ENCODE measurements at regions not wholly inside any gene's neighbourhood (a gene's known extent, or its start where the extent isn't known, plus 50 kb on each side); places are given as distances from the start of the nearest gene placed in this dataset.
"Not testable (repeated sequence)": the region's sequence is repeated elsewhere in the genome, so short reads cannot be mapped to it uniquely, and the experiment has no call there.

DNA sequence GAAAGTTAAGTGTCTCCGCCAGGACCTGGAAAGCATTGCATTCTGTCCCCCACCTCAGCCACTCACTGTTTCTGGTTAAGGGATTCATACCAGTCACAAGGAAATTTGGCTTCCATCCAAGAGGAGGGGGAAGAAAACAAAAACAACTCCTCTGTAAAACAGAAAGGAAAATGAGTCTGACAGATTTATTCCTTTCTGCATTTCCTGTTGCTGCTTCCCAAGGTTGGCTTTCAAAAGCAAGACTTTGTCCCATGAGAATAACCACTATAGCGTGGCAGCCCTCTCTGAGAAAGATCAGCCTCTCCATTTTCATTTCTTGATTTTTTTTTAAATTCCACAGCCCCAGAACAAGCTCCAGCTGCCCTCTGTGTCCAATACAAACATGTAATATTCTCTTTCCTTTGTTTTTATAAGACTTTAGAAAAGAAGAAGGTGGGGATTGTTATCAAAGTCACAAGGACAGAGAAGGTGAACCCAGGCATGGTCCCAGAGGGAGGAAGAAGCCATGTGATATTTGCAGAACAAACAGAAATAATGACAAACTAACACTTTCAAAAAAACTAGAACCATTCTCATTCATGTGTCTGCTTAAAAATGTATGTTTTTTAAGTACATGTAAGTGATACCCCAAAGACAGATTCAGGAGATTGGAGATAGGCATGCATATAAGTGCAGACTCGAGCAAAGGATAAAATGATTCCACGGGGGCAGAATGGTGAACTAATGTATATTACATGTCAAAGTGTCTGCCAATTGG lies 90.7 kb upstream of the DCLK2 start:
- DNase-seq = peak; percentile 62

DNA sequence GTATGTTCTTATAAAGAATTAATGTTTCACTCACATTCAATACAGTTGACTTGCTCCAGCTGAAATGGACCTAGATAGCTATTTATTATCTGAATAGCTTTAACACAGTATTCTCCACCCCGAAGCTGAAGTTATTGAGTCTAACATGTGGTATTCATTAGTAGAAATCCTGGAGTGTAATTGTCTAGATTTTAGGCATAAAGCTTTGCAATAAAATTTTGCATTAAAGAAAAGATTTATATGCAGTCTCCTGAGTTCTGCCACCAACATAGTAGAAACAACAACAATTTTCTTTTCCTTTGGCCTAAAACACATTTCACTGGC lies 90.2 kb upstream of the DCLK2 start:
- DNase-seq = peak; percentile 42

DNA sequence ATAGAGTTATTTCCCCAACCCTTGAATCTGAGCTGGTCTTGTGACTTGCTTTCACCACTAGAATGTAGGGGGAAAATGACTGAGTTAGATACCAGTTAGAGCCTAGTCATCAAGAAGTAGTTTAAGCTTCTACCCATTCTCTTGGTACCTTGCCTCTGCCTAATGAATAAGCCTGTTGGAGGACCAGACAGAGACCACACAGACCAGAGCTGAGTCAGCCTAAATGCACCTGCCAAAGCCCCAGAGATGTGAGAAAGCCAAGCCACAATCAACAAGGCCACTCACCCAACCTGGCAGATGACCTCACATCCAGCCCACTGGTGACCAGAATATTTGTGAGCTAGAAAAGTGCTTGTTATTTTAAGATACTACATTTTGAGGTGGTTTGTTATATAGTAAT lies 85.2 kb upstream of the DCLK2 start:
- no peak for DNase-seq

DNA sequence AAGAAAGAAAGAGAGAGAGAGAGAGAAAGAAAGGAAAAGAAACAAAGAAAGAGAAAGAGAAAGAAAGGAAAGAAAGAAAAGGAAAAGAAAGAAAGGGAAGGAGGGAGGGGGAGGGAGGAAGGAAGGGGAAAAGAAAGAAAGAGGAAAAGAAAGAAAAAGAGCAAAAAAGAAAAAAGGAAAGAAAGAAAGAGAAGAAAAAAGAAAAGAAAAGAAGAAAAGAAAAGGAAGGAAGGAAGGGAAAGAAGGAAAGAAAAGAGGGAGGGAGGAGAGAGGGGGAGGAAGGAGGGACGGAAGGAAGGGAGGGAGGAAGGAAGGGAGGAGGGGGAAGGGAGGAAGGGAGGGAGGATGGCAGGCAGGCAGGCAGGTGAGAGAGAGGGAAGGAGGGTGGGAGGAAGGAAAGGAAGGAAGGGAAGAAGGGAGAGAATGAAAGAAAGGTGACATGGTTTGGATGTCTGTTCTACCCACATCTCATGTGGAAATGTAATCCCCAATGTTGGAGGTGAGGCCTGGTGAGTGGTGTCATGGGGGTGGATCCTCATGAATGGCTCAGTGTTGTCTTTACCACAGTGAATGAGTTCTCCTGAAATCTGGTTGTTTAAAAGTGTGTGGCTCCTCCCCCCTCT lies 83.0 kb upstream of the DCLK2 start:
- no peak for DNase-seq

DNA sequence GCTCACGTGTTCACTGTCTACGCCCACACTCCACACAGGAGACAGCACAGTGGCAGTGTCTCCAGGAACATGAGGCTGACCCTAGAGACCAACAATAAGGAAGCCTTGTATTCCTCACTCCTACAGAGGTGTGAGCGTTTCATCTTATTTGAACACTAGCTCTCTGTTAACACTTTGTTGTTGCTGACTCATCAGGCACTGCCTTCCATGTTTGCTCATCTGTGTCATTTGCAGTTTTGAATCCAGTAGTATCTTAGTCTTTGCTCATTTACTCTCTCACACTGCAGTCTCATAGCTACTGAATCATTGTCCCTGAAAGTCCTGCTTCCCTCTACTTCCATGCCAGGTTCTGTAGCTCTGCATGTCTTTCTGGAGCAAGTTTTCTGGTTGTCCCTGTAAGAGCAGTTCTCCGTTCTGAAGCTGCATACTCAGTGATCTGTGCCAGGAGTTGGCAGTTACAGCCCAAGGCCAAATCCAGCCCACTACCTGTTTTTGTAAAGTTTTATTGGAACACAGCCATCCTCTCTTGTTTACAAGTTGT lies 80.3 kb upstream of the DCLK2 start:
- DNase-seq = peak; percentile 25

DNA sequence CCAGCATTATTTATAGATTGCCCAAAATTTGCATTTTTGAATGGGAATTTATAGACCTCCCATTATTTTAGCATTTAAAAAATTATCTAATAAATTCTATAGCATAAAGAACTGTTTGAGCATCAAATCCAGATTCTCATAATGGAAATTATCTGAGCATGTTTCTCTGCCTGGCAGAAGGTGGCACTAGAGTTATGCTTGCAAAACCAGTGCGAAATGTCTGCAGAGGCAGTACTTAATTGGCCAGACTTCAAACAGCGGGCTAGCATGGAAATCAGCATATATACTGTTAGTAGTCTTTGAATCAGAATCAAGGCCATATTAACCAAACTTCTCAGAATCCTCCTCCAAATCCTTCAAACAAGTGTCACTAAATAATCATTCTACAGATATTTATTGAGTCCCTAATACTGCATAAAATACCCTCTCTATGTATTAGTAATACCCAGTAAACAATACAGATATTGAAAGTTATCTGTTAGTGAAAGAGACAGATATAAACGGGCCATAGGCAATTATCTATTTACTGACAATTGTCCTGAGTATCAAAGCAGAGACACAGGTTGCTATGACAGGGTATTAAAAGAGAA lies 78.7 kb upstream of the DCLK2 start:
- DNase-seq = peak; percentile 86

DNA sequence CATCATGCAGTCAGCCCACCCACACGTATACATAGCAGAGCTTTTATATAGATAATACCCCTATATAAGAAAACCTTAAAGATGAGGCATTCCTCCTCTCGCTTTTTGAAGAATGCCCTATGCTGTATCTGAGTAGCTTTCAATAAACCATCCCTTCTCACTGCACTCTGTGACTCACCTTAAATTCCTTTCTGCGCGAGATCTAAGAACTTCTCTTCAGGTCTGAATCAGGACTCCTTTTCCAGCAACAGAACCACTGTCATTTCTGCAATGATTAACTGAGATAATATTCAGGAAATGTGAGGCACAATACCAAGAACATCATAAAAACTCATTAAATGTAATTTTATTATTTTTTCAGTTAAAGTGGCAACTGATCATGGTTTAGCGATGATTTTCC lies 76.4 kb upstream of the DCLK2 start:
- DNase-seq = peak; percentile 36

DNA sequence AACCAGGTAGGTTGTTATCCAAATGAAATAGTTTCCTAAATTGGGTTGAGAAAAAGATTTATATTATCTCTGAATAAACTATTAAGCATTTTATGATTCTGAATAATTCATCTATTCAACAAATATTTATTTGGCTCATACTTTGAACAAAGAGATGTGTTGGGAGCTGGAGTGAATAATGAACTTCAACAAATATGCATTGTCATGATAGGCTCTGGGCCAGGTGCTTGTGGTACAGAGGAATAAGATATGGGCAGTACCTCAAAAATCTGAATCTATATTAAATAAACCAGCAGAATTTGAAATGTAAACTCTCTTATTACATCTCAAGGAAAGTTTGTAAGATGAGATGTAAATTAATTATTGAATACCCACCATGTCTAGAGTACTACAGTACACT lies 75.7 kb upstream of the DCLK2 start:
- peak; percentile 36 for DNase-seq

DNA sequence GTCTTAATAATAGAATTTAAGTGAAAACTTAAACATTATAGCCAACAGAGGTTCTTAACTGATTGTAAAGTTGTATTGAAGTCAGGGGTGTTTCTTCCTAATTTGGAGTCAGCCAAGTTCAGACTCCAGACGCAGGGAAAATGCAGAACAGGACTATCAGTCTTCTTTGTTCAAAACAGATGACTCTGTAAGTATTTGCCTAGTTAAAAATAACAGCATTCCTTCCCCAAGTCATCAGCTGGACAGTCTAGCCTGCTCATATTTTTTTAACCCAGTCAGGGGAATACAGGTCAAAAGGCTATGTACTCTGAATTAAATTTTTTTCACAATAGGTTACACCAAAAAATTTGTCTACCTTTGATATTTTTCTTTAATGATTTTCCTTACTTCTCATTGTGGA lies 73.8 kb upstream of the DCLK2 start:
- peak; percentile 77 for DNase-seq

DNA sequence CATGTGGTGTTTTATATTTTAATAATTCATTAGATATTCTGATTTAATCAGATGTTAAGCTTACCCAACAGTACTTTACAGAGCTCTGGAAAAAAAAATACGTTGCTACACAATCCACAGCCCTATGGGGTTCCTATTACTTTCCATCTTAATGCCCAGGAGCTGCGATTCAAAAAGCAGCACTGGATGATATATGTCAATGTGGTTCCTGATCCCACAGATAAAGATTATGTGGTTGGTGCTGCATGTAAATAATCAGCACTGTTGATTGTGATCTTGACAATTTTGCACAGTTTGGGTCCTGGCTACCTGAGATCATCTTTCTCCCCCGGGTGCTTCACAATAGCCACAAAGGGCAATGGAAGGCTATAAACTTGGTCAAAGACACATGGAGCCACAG lies 72.7 kb upstream of the DCLK2 start:
- no peak for DNase-seq

DNA sequence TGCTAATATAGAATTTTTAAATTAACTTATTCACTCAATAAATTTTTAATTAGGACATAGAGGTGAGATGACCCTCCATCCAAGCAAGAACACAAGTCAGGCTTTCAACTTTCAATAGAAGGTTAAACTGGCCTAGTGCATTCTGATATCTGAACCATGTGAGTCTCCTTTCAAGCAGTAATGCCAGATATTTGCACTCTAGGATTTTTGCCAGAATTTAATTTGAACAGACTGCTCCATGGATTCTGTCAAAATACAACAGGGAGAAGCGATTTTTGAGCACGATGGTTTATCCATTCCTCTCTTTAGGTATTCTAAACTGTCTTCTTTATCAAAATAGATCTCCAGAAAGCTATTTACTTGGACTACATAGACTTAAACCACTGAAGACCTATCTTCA lies 72.0 kb upstream of the DCLK2 start:
- peak; percentile 75 for DNase-seq

DNA sequence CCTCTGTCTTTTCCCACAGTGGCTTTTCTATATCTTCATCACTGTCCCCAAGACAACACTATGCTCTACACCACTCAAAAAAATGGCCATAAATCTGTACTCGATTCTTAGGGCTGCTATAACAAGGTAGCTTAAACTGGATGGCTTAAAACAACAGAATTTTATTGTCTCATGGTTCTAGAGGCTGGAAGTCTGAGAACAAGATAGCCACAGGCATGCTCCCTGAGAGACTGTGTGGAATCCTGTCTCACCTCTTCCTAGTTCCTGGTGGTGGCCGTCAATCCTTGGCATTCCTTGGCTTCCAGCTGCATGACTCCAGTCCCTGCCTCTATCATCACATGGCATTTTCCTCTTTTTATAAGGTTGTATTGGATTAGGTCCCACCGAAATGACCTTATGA lies 70.7 kb upstream of the DCLK2 start:
- DNase-seq = peak; percentile 94

DNA sequence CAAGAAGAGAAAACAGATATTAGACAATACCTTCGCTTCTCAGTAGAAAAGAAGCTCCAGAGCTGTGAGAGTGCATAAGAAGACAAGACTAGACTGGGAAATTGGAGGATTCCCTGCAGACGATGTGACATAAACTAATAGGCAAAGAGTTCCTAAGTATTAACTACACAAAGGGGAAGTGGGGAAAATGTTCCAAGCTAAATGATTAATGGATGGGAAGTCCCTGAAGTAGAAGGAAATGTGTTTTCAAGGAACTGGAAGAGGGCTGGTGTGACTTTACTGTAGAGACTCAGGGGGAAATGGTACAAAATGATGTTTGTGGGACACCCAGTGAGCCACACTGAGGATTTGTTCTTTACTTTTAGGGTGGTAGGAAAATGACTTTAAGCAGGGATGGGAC lies 69.7 kb upstream of the DCLK2 start:
- DNase-seq = no peak

DNA sequence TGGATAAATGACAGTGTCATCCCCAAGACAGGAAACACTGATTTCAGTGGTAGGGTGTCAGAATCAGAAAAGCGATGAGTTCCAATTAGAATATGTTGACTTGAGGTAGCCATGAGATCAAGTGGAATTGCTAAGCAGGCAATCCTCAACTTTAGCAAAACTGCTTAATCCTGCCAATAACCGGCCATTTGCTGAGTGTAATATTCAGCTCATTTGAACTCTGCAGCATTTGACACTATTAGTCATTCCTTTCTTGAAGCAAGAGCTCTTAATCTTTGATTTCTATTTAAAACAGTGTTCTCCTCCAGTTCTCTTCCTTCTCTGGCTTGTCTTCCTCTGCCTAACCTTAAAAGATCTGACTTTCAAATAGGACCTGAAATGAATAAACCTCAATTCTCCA lies 68.7 kb upstream of the DCLK2 start:
- no peak for DNase-seq

DNA sequence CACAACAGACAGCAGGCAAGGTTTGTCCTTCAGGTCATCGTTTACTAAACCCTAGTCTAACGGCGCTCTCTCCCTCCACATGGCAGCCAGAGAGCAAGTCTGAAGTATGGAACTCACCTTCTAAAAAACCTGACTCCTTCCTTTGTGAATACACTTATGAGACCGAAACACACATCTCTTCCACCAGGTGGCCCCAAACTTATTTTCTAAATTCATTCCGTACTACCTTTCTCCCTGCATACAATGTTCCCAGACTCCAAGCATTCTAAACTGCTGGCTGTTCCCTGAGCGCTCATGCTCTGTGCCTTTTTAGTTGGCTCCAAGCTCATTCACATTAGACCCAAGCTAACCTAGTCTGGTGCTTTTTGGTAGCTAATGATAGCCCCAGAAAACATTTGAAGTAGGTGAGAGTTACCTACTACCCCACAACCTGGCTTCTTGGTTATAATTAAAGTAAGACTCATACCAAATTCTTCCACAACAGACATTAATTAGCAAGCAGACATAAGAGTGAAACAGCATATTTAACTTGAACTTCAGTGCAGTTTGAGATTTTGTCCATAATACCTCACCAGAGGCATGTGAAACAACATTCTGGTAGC lies 67.6 kb upstream of the DCLK2 start:
- peak; percentile 74 for DNase-seq

DNA sequence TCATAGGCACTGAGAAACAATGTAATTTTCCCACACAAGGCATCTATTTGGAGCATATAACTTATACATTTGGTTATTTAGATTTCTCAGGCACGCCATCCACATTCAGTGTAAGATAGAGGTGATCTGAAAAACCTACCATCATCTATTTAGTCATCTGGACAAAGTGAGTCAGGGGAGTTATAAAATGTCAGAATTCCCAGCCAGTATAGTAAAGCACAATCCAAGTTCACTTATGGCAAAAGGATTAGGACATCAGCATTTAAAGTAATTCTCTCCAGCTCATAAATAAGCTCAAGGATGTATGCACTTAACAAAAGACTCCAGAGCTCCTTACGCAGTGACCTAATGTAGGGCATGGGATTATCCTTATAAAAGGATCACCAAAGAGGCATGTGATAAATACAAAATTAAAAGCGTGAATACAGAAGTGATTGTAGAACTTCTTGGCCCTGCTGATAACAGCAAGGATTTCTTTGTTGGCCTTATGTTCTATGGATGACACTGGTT lies 65.3 kb upstream of the DCLK2 start:
- DNase-seq = no peak

DNA sequence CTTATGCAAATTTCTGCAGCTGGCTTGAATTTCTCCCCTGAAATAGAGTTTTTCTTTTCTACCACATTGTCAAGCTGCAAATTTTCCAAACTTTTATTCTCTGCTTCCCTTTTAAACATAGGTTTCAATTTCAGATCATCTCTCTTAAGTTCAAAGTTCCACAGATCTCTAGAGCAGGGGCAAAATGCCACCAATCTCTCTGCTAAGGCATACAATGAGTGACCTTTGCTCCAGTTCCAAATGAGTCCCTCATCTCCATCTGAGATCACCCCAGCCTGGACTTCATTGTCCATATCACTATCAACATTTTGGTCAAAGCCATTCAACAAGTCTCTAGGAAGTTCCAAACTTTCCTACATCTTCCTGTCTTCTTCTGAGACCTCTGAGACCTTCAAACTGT lies 62.3 kb upstream of the DCLK2 start:
- DNase-seq = not testable (repeated sequence)

DNA sequence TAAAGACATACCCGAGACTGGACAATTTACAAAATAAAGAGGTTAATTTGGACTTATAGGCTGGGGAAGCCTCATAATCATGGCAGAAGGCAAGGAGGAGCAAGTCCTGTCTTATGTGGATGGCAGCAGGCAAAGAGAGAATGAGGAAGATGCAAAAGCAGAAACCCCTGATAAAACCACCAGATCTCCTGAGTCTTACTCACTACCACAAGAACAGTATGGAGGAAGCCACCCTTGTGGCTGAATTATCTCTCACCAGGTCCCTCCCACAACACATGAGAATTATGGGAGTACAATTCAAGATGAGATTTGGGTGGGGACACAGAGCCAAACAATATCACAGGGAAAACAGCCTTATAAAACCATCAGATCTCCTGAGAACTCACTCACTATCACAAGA lies 61.6 kb upstream of the DCLK2 start:
- DNase-seq = not testable (repeated sequence)

DNA sequence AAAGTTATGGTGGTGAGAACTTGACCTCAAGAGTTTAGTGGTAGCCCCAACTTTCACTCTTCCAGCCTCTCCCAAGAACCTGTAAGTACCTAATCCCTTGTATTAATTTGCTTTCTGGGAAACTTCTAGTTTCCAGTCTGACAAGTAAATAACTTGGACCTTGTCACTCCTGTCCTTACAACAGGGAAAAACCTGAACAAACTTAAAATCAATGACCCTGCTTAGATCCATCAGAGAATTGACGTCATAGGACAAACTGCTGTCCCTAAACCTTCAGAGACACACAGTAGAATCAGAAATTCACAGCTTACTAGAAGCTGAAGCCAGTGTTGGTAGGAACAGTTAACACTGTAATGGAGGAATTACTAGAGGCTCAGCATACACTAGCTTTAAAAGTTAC lies 60.0 kb upstream of the DCLK2 start:
- DNase-seq = no peak

DNA sequence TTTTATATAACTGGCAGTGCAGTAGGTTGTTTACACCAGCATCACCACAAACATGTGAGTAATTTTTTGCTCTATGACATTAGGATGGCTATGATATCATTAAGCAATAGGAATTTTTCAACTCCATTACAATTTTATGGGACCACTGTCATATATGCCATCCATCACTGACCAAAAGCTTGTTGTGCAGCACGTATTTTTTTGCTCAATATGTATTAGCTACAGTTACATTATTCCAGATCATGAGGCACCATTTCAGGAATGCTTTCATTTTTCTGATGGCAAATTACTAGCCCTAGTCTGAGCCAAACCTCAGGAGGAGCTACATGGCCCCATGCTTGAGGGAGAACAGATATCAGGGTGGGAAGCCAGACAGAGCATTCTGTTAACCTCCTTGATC lies 56.8 kb upstream of the DCLK2 start:
- no peak for DNase-seq

DNA sequence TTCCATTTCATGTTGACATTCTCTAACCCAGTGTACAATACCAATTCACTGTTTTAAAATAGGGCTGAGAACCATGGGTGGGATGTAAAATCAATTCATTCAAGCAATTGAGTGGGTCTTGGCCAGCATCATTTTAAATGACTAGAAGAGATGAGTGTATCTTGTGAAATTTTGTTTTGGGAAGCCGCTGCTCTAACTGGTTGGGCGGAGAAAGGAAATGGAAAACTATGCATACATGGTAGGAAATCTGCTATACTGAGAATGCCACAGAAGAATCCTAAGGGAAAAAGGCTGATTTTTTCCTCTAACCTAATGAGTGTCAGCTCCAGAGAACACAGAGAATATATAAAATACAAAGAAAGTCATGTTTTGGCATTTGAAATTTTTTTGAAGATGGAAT lies 54.8 kb upstream of the DCLK2 start:
- peak; percentile 48 for DNase-seq

DNA sequence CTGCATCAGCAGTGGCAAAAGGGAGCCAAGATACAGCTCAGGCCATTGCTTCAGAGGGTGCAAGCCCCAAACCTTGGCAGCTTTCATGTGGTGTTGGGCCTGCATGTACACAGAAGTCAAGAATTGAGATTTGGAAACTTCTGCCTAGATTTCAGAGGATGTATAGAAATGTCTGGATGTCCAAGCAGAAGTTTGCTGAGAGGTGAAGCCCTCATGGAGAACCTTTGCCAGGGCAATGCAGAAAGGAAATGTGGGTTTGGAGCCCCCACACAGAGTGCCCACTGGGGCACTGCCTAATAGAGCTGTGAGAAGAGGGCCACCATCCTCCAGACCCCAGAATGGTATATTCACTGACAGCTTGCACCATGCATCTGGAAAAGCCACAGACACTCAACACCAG lies 51.3 kb upstream of the DCLK2 start:
- not testable (repeated sequence) for DNase-seq

Data from fibroblast of skin of scalp (primary cell).